ENCODE measurements at regions not wholly inside any gene's neighbourhood (a gene's known extent, or its start where the extent isn't known, plus 50 kb on each side); places are given as distances from the start of the nearest gene placed in this dataset.
"Not testable (repeated sequence)": the region's sequence is repeated elsewhere in the genome, so short reads cannot be mapped to it uniquely, and the experiment has no call there.

DNA sequence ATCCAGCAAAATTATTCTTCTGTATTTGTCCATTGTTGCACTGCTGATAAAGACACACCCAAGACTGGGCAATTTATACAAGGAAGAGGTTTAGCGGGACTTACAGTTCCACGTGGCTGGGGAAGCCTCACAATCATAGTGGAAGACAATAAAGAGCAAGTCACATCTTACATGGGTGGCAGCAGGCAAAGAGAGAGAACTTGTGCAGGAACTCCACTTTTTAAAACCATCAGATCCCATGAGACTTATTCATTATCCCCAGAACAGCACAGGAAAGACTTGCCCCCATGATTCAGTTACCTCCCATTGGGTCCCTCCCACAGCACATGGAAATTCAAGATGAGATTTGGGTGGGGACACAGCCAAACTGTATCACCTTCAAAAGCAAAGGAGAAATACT, 286.5 kb upstream of the ECI2 start:
- peaks cover 16% of the 10 kb centered on the region for H3K9me3 ChIP-seq (ENCODE audit: insufficient read depth, low read depth, low read length)
- no peak overlapping the region for H3K27ac ChIP-seq (ENCODE audit: low read depth, low read length)
- WGBS, result 80% methylated on average over 2 of the region's 2 CpGs
- H3K27me3 ChIP-seq (ENCODE audit: insufficient read depth, low read length), result no peaks in the 10 kb centered on the region
- no peak overlapping the region for H3K4me3 ChIP-seq (ENCODE audit: low read length)
- H3K9ac ChIP-seq (ENCODE audit: low read depth, low read length), result no peak overlapping the region
- H3K4me1 ChIP-seq (ENCODE audit: insufficient read depth, low read length), result 0 out of 2 replicates have a peak, but pooled peaks cover 1% of the 10 kb centered on the region
- H3K36me3 ChIP-seq (ENCODE audit: insufficient read depth, low read length), result no peaks in the 10 kb centered on the region

DNA sequence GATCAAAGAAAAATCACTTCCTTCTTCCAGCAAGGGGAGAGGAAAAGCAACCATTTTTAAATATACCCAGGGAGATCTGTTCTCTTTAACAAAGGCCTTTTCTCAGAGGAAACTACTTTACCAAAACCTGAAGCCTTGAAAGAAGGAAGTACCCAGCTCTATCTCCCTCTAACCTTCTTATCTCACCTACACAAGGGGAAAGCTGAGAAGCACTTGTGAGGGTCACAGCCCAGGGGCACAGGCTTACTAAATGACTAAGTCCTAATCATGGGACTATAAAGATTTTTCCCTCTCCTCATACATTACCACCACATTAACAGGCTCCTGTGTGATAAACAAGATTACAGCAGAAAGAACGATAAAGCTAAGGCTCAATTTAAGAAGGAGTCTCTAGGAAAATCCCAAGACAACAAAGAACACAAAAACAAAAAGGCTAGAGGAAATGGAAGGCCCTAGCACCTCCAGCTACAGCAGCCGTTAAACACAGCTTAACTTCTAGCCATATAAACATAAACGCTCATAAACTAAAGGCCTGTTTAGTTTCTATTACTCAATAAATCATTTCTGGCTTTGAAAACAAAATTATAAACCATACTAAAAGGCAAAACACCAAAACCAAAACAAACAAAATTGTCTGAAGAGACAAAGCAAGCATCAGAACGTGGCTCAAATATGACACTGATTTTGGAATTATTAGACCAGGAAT, 284.9 kb upstream of the ECI2 start:
- peaks cover 16% of the 10 kb centered on the region for H3K9me3 ChIP-seq (ENCODE audit: insufficient read depth, low read depth, low read length)
- H3K4me1 ChIP-seq (ENCODE audit: insufficient read depth, low read length), result no peaks in the 10 kb centered on the region
- 91% methylated on average over 4 of the region's 4 CpGs for WGBS
- no peak overlapping the region for H3K9ac ChIP-seq (ENCODE audit: low read depth, low read length)
- H3K27ac ChIP-seq (ENCODE audit: low read depth, low read length), result no peak overlapping the region
- H3K36me3 ChIP-seq (ENCODE audit: insufficient read depth, low read length), result no peaks in the 10 kb centered on the region
- no peak overlapping the region for H3K4me3 ChIP-seq (ENCODE audit: low read length)
- no peaks in the 10 kb centered on the region for H3K27me3 ChIP-seq (ENCODE audit: insufficient read depth, low read length)

DNA sequence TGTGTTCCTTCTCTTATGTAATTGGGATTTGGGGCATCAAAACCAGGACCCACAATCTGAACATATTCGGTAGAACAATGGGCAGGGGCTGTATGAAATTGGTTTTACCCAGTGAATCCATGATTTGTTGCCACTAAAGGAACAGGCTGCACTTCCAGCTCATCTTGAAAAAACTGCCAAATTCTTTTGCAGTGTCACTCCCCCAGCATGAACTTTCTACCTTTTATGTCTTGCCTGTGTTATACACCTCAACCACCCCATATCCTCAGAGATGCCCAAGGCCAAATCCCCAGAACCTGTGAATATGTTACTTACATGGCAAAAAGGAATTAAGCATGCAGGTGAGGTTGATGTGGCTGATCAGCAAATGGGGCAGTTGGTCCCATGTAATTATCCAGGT, 280.2 kb upstream of the ECI2 start:
- Histone ChIP-seq H3K36me3 (ENCODE audit: insufficient read depth, low read length) (no peaks in the 10 kb centered on the region), H3K9me3 (ENCODE audit: insufficient read depth, low read depth, low read length) (no peaks in the 10 kb centered on the region), H3K9ac (ENCODE audit: low read depth, low read length) (no peak overlapping the region), H3K4me1 (ENCODE audit: insufficient read depth, low read length) (no peaks in the 10 kb centered on the region), H3K27ac (ENCODE audit: low read depth, low read length) (no peak overlapping the region), H3K27me3 (ENCODE audit: insufficient read depth, low read length) (no peaks in the 10 kb centered on the region), H3K4me3 (ENCODE audit: low read length) (no peak overlapping the region)
- WGBS, result 100% methylated on average over 1 of the region's 1 CpG

DNA sequence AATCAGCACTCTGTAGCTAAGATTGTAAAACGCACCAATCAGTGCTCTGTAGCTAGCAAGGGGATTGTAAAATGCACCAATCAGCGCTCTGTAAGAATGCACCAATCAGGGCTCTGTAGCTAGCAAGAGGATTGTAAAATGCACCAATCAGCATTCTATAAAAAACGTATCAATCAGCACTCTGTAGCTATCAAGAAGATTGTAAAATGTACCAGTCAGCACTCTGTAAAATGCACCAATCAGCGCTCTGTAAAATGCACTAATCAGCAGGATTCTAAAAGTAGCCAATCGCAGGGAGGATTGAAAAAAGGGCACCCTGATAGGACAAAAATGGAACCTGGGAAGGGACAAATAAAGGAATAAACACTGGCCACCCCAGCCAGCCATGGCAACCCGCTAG, 278.7 kb upstream of the ECI2 start:
- H3K4me3 ChIP-seq (ENCODE audit: low read length); H3K27me3 ChIP-seq (ENCODE audit: insufficient read depth, low read length): not testable (repeated sequence)
- 71% methylated on average over 5 of the region's 6 CpGs for WGBS

DNA sequence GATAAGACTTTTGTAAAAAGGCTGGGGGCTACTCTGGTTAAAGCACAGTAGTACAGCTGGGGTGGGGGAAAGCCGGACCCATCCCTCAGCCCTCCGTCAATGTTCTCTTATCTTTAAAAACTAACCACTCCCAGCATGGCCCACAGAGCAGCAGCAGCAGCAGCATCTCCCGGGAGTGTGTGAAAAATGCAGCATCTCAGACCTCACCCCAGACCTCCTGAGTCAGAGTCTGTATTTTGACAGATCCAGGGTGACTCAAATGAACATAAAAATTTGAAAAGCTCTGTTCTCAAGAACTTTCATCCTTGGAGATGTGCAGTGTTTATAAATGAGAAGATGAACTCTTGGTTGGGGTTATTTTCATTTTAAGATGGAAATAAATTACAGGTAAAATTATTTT, 277.7 kb upstream of the ECI2 start:
- H3K9me3 ChIP-seq (ENCODE audit: insufficient read depth, low read depth, low read length), result peaks cover 4% of the 10 kb centered on the region; the same call in 1 of the 2 replicates
- 94% methylated on average over 3 of the region's 3 CpGs for WGBS
- H3K4me3 ChIP-seq (ENCODE audit: low read length), result no peak overlapping the region
- H3K9ac ChIP-seq (ENCODE audit: low read depth, low read length), result no peak overlapping the region
- H3K36me3 ChIP-seq (ENCODE audit: insufficient read depth, low read length), result no peaks in the 10 kb centered on the region
- H3K27me3 ChIP-seq (ENCODE audit: insufficient read depth, low read length), result no peaks in the 10 kb centered on the region
- H3K27ac ChIP-seq (ENCODE audit: low read depth, low read length), result no peak overlapping the region
- H3K4me1 ChIP-seq (ENCODE audit: insufficient read depth, low read length), result no peaks in the 10 kb centered on the region

More for the DNA sequence above, 278.7 kb upstream of the ECI2 start:
- not testable (repeated sequence) for H3K27ac ChIP-seq (ENCODE audit: low read depth, low read length); H3K4me1 ChIP-seq (ENCODE audit: insufficient read depth, low read length); H3K36me3 ChIP-seq (ENCODE audit: insufficient read depth, low read length); H3K9me3 ChIP-seq (ENCODE audit: insufficient read depth, low read depth, low read length); H3K9ac ChIP-seq (ENCODE audit: low read depth, low read length)

DNA sequence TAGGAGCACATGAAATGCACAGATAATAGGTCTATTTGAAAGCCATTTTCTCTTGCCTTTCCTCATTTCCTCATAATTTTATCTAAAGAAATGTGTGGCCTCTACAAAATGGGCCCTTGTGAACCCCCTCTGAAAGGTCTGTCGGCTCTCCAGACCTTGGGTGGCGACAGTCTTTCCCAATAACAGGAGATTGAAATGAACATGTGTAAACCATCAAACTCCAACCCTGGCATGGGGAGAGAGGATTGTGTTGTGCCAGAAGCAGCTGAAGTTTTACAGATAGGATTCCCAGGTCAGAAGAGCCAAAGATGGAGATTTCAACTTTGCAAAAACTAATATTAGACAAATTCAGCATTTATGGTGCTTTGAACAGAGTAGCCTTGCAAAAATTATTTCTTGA, 277.1 kb upstream of the ECI2 start:
- H3K9ac ChIP-seq (ENCODE audit: low read depth, low read length), result no peak overlapping the region
- no peak overlapping the region for H3K27ac ChIP-seq (ENCODE audit: low read depth, low read length)
- 100% methylated on average over 2 of the region's 2 CpGs for WGBS
- H3K4me1 ChIP-seq (ENCODE audit: insufficient read depth, low read length), result no peaks in the 10 kb centered on the region
- H3K9me3 ChIP-seq (ENCODE audit: insufficient read depth, low read depth, low read length), result peaks cover 4% of the 10 kb centered on the region; the same call in 1 of the 2 replicates
- H3K4me3 ChIP-seq (ENCODE audit: low read length), result no peak overlapping the region
- H3K27me3 ChIP-seq (ENCODE audit: insufficient read depth, low read length), result no peaks in the 10 kb centered on the region
- no peaks in the 10 kb centered on the region for H3K36me3 ChIP-seq (ENCODE audit: insufficient read depth, low read length)

DNA sequence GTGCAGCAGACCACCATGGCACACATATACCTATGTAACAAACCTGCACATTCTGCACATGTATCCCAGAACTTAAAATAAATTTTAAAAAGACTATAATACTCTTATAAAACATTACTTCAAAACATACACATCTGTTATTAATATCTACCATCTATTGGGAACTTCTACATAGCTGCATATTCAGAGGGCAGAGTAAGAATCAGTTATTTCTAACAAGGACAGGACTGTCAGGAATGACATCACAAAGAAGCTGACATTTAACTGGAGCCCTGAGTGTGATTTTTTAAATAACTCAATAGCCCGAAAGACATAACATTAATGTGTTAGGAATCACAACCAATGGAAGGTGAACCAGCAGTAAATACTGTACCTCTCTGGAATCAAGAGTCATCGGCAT, 276.7 kb upstream of the ECI2 start:
- H3K9me3 ChIP-seq (ENCODE audit: insufficient read depth, low read depth, low read length), result peaks cover 4% of the 10 kb centered on the region; the same call in 1 of the 2 replicates
- no peak overlapping the region for H3K27ac ChIP-seq (ENCODE audit: low read depth, low read length)
- no peaks in the 10 kb centered on the region for H3K27me3 ChIP-seq (ENCODE audit: insufficient read depth, low read length)
- H3K4me1 ChIP-seq (ENCODE audit: insufficient read depth, low read length), result no peaks in the 10 kb centered on the region
- H3K4me3 ChIP-seq (ENCODE audit: low read length), result no peak overlapping the region
- H3K36me3 ChIP-seq (ENCODE audit: insufficient read depth, low read length), result no peaks in the 10 kb centered on the region
- H3K9ac ChIP-seq (ENCODE audit: low read depth, low read length), result no peak overlapping the region
- WGBS, result 93% methylated on average over 1 of the region's 2 CpGs

DNA sequence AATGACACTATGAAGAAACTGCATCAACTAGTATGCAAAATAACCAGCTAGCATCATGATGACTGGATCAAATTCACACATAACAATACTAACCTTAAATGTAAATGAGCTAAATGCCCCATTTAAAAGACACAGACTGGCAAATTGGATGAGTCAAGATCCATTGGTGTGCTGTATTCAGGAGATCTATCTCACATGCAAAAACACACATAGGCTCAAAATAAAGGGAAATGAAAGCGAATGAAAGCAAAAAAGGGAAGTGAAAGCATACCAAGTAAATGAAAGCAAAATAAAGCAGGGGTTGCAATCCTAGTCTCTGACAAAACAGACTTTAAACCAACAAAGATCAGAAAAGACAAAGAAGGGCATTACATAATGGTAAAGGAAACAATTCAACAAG, 272.3 kb upstream of the ECI2 start:
- not testable (repeated sequence) for H3K4me3 ChIP-seq (ENCODE audit: low read length); H3K27me3 ChIP-seq (ENCODE audit: insufficient read depth, low read length); H3K9ac ChIP-seq (ENCODE audit: low read depth, low read length); H3K9me3 ChIP-seq (ENCODE audit: insufficient read depth, low read depth, low read length); H3K27ac ChIP-seq (ENCODE audit: low read depth, low read length); H3K36me3 ChIP-seq (ENCODE audit: insufficient read depth, low read length); H3K4me1 ChIP-seq (ENCODE audit: insufficient read depth, low read length)
- WGBS, result 100% methylated on average over 1 of the region's 1 CpG

DNA sequence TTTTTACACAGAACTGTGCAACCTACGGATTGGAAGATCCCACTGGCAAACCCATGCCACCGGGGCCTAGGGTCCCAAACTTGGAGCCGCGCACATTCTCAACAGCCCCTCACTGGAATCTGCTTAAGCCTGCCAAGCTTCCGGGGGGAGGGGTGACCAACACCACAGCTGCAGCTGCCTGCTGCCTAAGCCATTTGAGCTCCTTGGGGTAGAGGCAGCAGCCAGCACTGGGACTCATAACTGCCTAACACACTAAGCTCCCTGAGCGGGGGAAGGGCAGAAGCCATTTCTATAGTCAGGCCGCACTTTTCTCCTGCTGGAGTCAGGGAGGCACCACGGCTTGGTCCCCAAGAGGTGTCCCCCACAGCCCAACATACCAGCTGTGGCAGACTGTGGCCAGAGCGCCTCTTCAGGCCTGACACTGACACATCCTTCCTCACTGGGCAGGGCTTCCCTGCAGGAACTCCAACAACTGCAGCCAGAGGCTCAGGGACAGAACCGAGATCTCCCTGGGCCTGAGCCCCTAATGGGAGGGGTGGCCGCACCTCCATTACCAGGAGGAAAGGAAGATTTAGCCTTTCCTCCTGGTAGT, 270.3 kb upstream of the ECI2 start:
- Histone ChIP-seq H3K27me3 (ENCODE audit: insufficient read depth, low read length) (no peaks in the 10 kb centered on the region), H3K27ac (ENCODE audit: low read depth, low read length) (0 out of 2 replicates have a peak overlapping the region, but pooled peaks have one; percentile 18), H3K9me3 (ENCODE audit: insufficient read depth, low read depth, low read length) (peaks cover 4% of the 10 kb centered on the region; the same call in 1 of the 2 replicates), H3K4me3 (ENCODE audit: low read length) (no peak overlapping the region), H3K9ac (ENCODE audit: low read depth, low read length) (no peak overlapping the region), H3K36me3 (ENCODE audit: insufficient read depth, low read length) (no peaks in the 10 kb centered on the region), H3K4me1 (ENCODE audit: insufficient read depth, low read length) (peaks cover 9% of the 10 kb centered on the region; the same call in 1 of the 2 replicates)
- 83% methylated on average over 11 of the region's 11 CpGs for WGBS

DNA sequence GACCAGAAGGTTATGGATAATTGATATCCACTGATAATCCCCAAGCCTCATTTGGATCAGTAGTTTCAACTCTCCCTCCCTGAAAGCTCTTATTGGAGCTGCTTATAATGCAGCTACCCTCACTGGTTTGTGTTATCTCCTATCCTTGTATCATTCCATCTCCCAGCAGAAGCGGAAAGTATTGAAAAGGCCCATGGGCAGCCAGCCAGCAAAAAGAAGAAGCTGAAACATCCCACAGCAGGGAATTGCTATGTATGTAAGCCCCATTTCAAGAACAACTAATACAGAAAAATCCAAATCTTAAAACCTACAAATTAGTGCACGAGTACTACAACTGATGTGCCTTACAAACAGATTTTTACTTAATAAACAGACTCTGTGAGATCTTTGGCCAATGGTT, 269.0 kb upstream of the ECI2 start:
- Histone ChIP-seq H3K27me3 (ENCODE audit: insufficient read depth, low read length) (no peaks in the 10 kb centered on the region), H3K36me3 (ENCODE audit: insufficient read depth, low read length) (no peaks in the 10 kb centered on the region), H3K9ac (ENCODE audit: low read depth, low read length) (no peak overlapping the region), H3K4me1 (ENCODE audit: insufficient read depth, low read length) (peaks cover 9% of the 10 kb centered on the region; the same call in 1 of the 2 replicates), H3K9me3 (ENCODE audit: insufficient read depth, low read depth, low read length) (peaks cover 4% of the 10 kb centered on the region; the same call in 1 of the 2 replicates), H3K4me3 (ENCODE audit: low read length) (no peak overlapping the region), H3K27ac (ENCODE audit: low read depth, low read length) (no peak overlapping the region)
- WGBS, result 96% methylated on average over 2 of the region's 2 CpGs

DNA sequence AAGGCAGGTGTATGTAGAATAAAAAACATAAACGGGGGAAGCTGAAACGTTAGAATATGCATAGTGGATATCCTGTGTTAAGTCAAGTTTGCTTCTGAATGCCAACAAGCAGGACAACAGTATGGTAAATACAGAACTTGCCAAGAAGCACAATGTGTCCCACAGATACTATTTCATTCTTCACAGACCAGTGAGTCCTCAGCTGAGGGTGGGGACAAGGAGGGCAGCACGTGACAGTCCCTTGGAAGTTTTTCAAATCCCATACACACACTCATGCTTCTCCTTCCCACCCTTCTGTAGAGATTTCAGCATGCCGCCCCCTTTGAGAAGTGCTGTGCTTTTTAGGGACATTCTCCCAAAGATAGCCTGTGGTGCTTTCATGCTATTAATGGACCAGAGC, 268.5 kb upstream of the ECI2 start:
- Histone ChIP-seq H3K9ac (ENCODE audit: low read depth, low read length) (no peak overlapping the region), H3K27me3 (ENCODE audit: insufficient read depth, low read length) (no peaks in the 10 kb centered on the region)
- WGBS, result 90% methylated on average over 4 of the region's 4 CpGs

More for the DNA sequence above, 268.5 kb upstream of the ECI2 start:
- Histone ChIP-seq H3K9me3 (ENCODE audit: insufficient read depth, low read depth, low read length) (peaks cover 4% of the 10 kb centered on the region; the same call in 1 of the 2 replicates), H3K36me3 (ENCODE audit: insufficient read depth, low read length) (no peaks in the 10 kb centered on the region), H3K4me1 (ENCODE audit: insufficient read depth, low read length) (peaks cover 9% of the 10 kb centered on the region; the same call in 1 of the 2 replicates), H3K27ac (ENCODE audit: low read depth, low read length) (no peak overlapping the region), H3K4me3 (ENCODE audit: low read length) (no peak overlapping the region)
